NOMO-1 (cell line): ENCODE measurements at regions not wholly inside any gene's neighbourhood (a gene's known extent, or its start where the extent isn't known, plus 50 kb on each side); places are given as distances from the start of the nearest gene placed in this dataset.

Experiments
- DNase-seq, 2 experiments: peaks; one replicate each; lab custom pipeline; 2025; ENCODE audit not compliant: unreplicated experiment in 2 of 2; lab: John Stamatoyannopoulos, UW

DNA sequence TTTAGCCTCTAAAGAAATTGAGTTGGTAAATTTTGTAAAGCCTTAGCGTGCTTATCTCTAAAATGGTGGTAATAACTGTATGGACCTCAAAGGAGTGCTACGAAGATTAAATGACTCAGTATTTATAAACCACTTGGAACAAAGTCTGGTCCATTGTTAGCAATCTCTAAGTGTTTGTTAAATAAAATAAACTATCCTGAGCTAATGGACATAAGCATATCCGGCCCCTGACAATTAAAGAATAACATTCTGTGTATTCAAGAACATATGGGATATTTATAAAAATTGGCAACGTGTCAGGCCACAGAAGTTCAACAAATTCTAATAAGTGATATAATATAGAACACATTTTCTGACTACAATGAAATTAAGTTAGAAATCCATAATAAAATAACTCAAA lies 71.0 kb downstream of the MYEOV start:
- DNase-seq: no peak

GRCh38 chr11:69365558-69365957 lies 71.6 kb downstream of the MYEOV start:
- DNase-seq: no peak

DNA sequence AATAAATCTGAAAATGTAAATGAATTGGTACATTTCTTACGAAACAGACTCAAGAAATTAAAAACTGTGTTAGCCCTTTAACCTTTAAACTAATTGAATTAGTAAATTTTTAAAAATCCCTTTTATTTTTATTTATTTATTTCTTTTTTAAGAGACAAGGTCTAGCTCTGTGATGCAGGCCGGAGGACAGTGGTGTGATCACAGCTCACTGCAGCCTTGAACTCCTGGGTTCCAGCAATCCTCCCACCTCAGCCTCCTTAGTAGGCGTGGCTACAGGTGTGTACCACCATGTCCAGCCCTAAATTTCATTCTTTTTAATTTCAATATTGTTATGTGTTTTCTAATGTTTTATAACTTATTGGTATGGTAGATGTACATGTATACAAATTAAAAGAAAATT lies 72.6 kb downstream of the MYEOV start:
- no peak for DNase-seq

- no peak for DNase-seq
Observed at GRCh38 chr11:69367211-69367964, 73.4 kb downstream of the MYEOV start.

- DNase-seq: no peak
Observed at GRCh38 chr11:69368119-69368880, 74.3 kb downstream of the MYEOV start.

GRCh38 chr11:69369210-69369825 lies 75.4 kb downstream of the MYEOV start:
- no peak for DNase-seq

GRCh38 chr11:69369945-69370344 lies 76.0 kb downstream of the MYEOV start:
- no peak for DNase-seq

DNA sequence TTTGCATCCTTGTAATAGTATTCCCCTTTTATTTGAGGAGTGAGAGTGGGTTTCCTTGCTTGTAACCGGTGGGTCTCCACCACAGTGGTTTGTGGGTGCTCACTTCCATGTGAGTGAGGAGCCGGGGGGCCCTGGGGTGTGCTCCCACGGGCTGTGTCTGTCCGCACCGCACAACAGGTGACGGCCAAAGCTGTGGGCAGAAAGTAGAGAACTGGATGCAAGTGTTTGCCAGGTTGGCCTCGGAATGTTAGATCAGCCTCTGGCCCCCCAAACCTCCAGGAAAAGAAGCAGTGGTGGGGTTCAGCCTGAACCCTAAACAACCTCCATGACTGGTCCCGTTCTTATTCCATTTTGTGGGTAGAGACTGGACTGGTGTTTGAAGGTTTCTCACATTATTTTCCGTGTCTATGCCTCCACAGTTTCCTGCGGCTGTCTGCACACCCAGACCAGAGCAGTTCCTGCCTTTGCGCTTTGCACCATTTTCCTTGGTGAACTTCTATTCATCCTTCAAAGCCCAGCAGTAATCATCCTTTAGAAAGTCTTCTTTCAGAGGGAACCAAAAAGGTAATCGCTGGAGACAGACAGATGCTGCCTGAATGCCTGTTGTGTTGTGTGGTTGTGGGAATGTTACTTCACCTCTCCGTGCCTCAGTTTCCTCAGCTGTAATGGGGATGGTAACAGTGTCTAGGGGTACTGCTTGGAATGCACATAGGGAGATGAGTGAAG lies 77.2 kb downstream of the MYEOV start:
- DNase-seq: no peak

GRCh38 chr11:69371731-69372588 lies 78.0 kb downstream of the MYEOV start:
- DNase-seq: no peak

- DNase-seq: no peak
Observed at GRCh38 chr11:69372589-69373250, 78.8 kb downstream of the MYEOV start.

GRCh38 chr11:69373251-69373635 lies 79.3 kb downstream of the MYEOV start:
- no peak for DNase-seq

DNA sequence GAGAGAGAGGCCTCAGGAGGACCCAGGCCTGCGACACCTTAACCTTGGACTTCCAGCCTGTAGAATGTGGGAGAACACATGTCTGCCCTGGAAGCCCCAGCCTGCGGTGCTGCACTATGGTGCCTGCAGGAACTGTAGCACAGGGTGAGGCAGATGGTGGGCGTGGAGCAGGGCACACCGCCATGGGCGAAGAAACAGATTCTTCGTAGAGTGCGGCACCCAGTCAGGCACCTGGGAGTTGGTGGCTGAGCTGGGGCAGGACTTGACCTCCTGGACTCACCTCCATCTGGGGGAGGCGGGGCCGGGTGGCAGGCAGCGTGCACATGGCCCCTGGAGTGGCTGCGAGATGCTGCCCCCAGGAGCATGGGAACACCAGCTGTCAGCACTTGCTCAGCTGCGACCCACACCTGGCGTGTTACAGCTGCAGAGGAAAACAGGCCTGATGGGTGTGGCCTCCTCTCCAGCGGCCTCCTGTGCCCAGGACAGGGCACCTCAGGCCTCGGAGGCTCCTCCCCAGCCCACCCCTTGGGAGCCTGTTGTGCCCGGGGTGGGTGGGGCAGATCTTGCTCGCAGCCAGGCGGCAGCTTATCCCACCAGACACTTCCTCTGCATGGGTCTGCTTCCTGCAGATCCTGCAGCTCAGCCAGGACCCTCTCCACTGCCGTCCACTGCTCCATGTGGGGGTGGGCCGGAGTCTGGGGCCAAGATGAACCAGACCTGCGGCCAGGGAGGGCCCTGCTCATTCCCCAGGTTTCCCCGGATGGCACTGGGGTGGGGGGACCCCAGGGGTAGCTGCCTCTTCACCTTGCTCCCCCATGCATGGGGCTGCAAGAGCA lies 80.4 kb downstream of the MYEOV start:
- no peak for DNase-seq

DNA sequence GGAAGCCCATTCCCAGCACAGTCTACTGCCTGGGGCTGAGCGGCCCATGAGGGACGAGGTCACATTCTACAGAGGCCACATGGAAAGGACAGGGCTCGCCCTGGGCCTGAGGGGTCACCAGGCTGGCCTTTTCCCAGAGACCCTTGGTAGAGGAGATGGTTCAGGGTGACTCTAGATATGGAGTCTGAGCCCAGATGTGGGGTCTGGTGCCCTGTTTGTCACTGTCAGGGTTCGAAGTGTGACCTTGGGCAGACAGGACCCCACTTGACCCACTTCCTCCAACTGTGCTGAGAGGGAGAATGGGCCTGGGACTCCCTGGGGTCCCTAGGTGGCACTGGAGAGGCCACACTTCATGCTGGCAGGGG lies 81.0 kb downstream of the MYEOV start:
- no peak for DNase-seq

GRCh38 chr11:69375316-69376154 lies 81.6 kb downstream of the MYEOV start:
- DNase-seq: no peak

DNA sequence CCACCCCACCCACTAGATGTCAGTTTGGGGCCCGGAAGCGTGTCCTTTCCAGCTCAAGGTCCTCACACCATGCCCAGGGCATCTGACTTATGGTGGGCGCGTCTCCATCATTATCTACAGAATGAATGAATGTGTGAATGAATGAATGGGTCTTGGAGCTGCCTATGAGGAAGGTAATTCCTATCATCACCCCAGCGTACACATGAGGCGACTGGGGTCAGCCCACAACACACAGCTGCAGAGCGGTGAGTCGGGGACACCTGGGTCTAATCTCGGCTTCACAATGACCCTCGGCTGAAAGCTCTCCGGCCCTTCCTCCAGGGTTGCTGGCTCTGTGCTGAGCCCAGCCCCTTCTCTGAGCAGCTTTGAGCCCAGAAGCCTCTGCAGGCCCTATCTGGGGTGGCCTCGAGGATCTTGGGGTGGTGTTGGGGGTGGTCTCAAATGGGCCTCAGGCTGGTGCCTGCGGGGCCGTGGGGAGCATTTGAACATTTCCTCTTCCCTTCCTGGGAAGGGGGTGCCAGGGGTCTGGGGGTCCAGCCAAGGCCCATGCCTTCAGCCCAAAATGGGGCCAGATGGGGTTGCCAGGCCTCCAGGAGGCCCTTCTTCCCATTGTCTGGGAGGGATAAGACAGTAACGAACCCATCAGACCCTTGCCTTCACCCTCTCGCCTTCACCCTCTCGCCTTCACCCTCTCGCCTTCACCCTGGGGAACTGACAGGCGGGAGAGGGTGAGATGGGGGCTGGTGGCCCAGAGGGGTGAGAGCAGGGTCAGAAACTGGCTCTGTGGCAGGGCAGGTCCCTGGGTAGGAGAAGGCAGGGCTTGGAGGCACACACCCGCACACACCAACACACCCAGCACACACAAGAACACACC lies 82.4 kb downstream of the MYEOV start:
- no peak for DNase-seq

- no peak for DNase-seq
Observed at GRCh38 chr11:69377029-69377952, 83.3 kb downstream of the MYEOV start.
